IMR-90 (cell line): ENCODE measurements at regions not wholly inside any gene's neighbourhood (a gene's known extent, or its start where the extent isn't known, plus 50 kb on each side); places are given as distances from the start of the nearest gene placed in this dataset.

ENCODE experiments used
- ATAC-seq: fragments of 200-7000 bp; cut with Tn5 transposase; 2 replicates; pipeline ENCODE4 v1.9.1; 2020; ENCODE audit warnings: low read depth, mild to moderate bottlenecking, moderate library complexity
- BruUV-seq: library from RNA; stranded (reverse); fragments of 400-500 nt; replicated peaks from 2 replicates; lab custom pipeline; 2021; lab: Mats Ljungman, UMichigan
- CTCF ChIA-PET: fragments of 300-600 bp; formaldehyde crosslinking; extraction: SDS; loops from one replicate; lab custom pipeline; 2021; ENCODE audit warnings: antibody characterized with exemption; lab: Yijun Ruan, JAX
- POLR2A ChIA-PET: fragments of 300-600 bp; sonication (Branson Sonifier 250); formaldehyde crosslinking; loops from one replicate; lab custom pipeline; 2022; ENCODE audit warnings: antibody characterized with exemption; ENCODE audit not compliant: unreplicated experiment; lab: Charles Lee
- DNase-seq: peaks from one replicate; pipeline ENCODE4 v3.0.0; 2013
- H2AFZ ChIP-seq: replicated peaks from 2 replicates; pipeline ENCODE3; 2013; ENCODE audit warnings: low read length, mild to moderate bottlenecking; ENCODE audit not compliant: poor library complexity
- H2AK5ac ChIP-seq: 2 replicates; pipeline ENCODE4 v1.6.1; 2013; ENCODE audit warnings: low read depth, low read length, inconsistent platforms
- H2AK9ac ChIP-seq: replicated peaks from 2 replicates; pipeline ENCODE3; 2013; ENCODE audit warnings: mild to moderate bottlenecking, low read depth, low read length, moderate library complexity; ENCODE audit not compliant: poor library complexity
- H2BK120ac ChIP-seq: 2 replicates; pipeline ENCODE4 v1.6.1; 2013; ENCODE audit warnings: low read depth, low read length, inconsistent platforms
- H2BK15ac ChIP-seq: 3 replicates; pipeline ENCODE4 v1.6.1; 2013; ENCODE audit warnings: low read depth, low read length, inconsistent platforms
- H2BK20ac ChIP-seq: 2 replicates; pipeline ENCODE4 v1.6.1; 2013; ENCODE audit warnings: low read depth, mild to moderate bottlenecking, inconsistent platforms, low read length, moderate library complexity
- H2BK5ac ChIP-seq: 2 replicates; pipeline ENCODE4 v1.6.1; 2013; ENCODE audit warnings: mild to moderate bottlenecking, low read depth, low read length, inconsistent platforms; ENCODE audit not compliant: poor library complexity, severe bottlenecking
- H3K14ac ChIP-seq: replicated peaks from 2 replicates; pipeline ENCODE4 v1.6.1; 2013; ENCODE audit warnings: low read depth, low read length, inconsistent platforms
- H3K18ac ChIP-seq: 2 replicates; pipeline ENCODE4 v1.6.1; 2013; ENCODE audit warnings: low read depth, low read length, control low read depth
- H3K23ac ChIP-seq: 2 replicates; pipeline ENCODE4 v1.6.1; 2013; ENCODE audit warnings: low read depth, low read length, inconsistent platforms
- H3K27ac ChIP-seq: 2 replicates; pipeline ENCODE4 v1.5.1; 2013; ENCODE audit warnings: mild to moderate bottlenecking, control low read depth, low read length; ENCODE audit not compliant: insufficient read depth
- H3K27me3 ChIP-seq: 2 replicates; pipeline ENCODE4 v1.6.1; 2013; ENCODE audit warnings: low read length; ENCODE audit not compliant: control insufficient read depth, insufficient read depth
- H3K36me3 ChIP-seq: 2 replicates; pipeline ENCODE4 v1.6.1; 2013; ENCODE audit warnings: low read length, mixed read lengths; ENCODE audit not compliant: control insufficient read depth, insufficient read depth
- H3K4ac ChIP-seq: 2 replicates; pipeline ENCODE4 v1.6.1; 2013; ENCODE audit warnings: low read depth, low read length, inconsistent platforms
- H3K4me1 ChIP-seq: 2 replicates; pipeline ENCODE4 v1.6.1; 2013; ENCODE audit warnings: low read length, mixed read lengths; ENCODE audit not compliant: control insufficient read depth, insufficient read depth
- H3K4me2 ChIP-seq: 2 replicates; pipeline ENCODE4 v1.6.1; 2013; ENCODE audit warnings: low read depth, mild to moderate bottlenecking, control low read depth, low read length, moderate library complexity
- H3K4me3 ChIP-seq: 2 replicates; pipeline ENCODE4 v1.5.1; 2013; ENCODE audit warnings: low read depth, mild to moderate bottlenecking, control low read depth, low read length, moderate library complexity; ENCODE audit not compliant: insufficient read depth
- H3K56ac ChIP-seq: 2 replicates; pipeline ENCODE4 v1.6.1; 2013; ENCODE audit warnings: low read length, inconsistent platforms; ENCODE audit not compliant: insufficient read depth; ENCODE audit errors: extremely low read depth
- H3K79me1 ChIP-seq, 2 experiments: 2 replicates each; pipeline ENCODE4 v1.6.1; 2013; ENCODE audit warnings: low read length in 2 of 2, inconsistent platforms in 1 of 2, low read depth in 1 of 2
- H3K9ac ChIP-seq: 2 replicates; pipeline ENCODE4 v1.6.1; 2013; ENCODE audit warnings: low read depth, low read length, control low read depth
- H3K9me1 ChIP-seq: 2 replicates; pipeline ENCODE4 v1.6.1; 2013; ENCODE audit warnings: low read length, inconsistent platforms; ENCODE audit not compliant: insufficient read depth
- H3K9me3 ChIP-seq: 2 replicates; pipeline ENCODE4 v1.6.1; 2013; ENCODE audit warnings: low read length; ENCODE audit not compliant: control insufficient read depth, insufficient read depth
- H4K20me1 ChIP-seq: 2 replicates; pipeline ENCODE4 v1.6.1; 2013; ENCODE audit warnings: low read length, inconsistent platforms; ENCODE audit not compliant: insufficient read depth
- H4K5ac ChIP-seq: 2 replicates; pipeline ENCODE4 v1.6.1; 2013; ENCODE audit warnings: mild to moderate bottlenecking, low read depth, low read length, control low read depth
- H4K8ac ChIP-seq, 2 experiments: 2 replicates each; pipeline ENCODE4 v1.6.1; 2013; ENCODE audit warnings: low read depth in 2 of 2, low read length in 2 of 2, control low read depth in 1 of 2, inconsistent platforms in 1 of 2
- H4K91ac ChIP-seq: 2 replicates; pipeline ENCODE4 v1.6.1; 2013; ENCODE audit warnings: low read depth, low read length, inconsistent platforms; ENCODE audit not compliant: insufficient read depth
- BHLHE40 ChIP-seq: fragments of 150-350 bp; IDR thresholded peaks from 2 replicates; pipeline ENCODE4 v1.6.1; 2016; ENCODE audit warnings: mild to moderate bottlenecking, low read depth, low read length
- CEBPB ChIP-seq: IDR thresholded peaks from 2 replicates; pipeline ENCODE4 v1.6.1; 2012; ENCODE audit warnings: low read depth, low read length, improper control_type of control experiment
- ELK1 ChIP-seq: fragments of 150-350 bp; IDR thresholded peaks from 2 replicates; pipeline ENCODE4 v1.6.1; 2016; ENCODE audit warnings: low read depth, mild to moderate bottlenecking, low read length, moderate library complexity, borderline replicate concordance
- FOS ChIP-seq: fragments of 150-350 bp; IDR thresholded peaks from 2 replicates; pipeline ENCODE4 v1.6.1; 2016; ENCODE audit warnings: low read depth, low read length
- MAFK ChIP-seq: IDR thresholded peaks from 2 replicates; pipeline ENCODE4 v1.6.1; 2012; ENCODE audit warnings: low read depth, low read length, improper control_type of control experiment
- MAZ ChIP-seq: IDR thresholded peaks from 2 replicates; pipeline ENCODE4 v1.6.1; 2012; ENCODE audit warnings: low read depth, mild to moderate bottlenecking, low read length, improper control_type of control experiment, moderate library complexity, borderline replicate concordance
- NFE2L2 ChIP-seq: fragments of 150-350 bp; IDR thresholded peaks from 2 replicates; pipeline ENCODE4 v1.6.1; 2016; ENCODE audit warnings: low read depth, mild to moderate bottlenecking, low read length
- POLR2A ChIP-seq: IDR thresholded peaks from 2 replicates; pipeline ENCODE4 v1.6.1; 2012; ENCODE audit warnings: mild to moderate bottlenecking, low read depth, low read length
- RAD21 ChIP-seq: IDR thresholded peaks from 2 replicates; pipeline ENCODE4 v1.6.1; 2012; ENCODE audit warnings: low read length, improper control_type of control experiment
- SMC3 ChIP-seq: fragments of 150-350 bp; IDR thresholded peaks from 2 replicates; pipeline ENCODE4 v1.6.1; 2016; ENCODE audit warnings: low read depth, mild to moderate bottlenecking, antibody characterized with exemption, low read length, moderate library complexity
- USF2 ChIP-seq: fragments of 150-350 bp; IDR thresholded peaks from 2 replicates; pipeline ENCODE4 v1.6.1; 2017; ENCODE audit warnings: mild to moderate bottlenecking, antibody characterized with exemption, low read length, low read depth
- WGBS, 2 experiments: methylation state at CpG; one replicate each; pipeline versions ENCODE4 v1.1.5 to v1.1.7; 2013; ENCODE audit warnings: missing lambda C conversion rate in 2 of 2; ENCODE audit not compliant: insufficient read length in 1 of 2; ENCODE audit errors: extremely low coverage in 2 of 2; 5-methylcytosine and 5-hydroxymethylcytosine counted together
- dilution Hi-C: fragments of 300-500 bp; cut with HindIII; formaldehyde crosslinking; loops from one replicate; pipeline ENCODE4 v1.14.3; 2018; ENCODE audit warnings: low sequenced_read_pairs; ENCODE audit not compliant: unreplicated experiment
- in situ Hi-C: fragments of 300-500 bp; cut with MboI; formaldehyde crosslinking; loops from 3 replicates; pipeline ENCODE4 v1.14.3; 2019; ENCODE audit warnings: low sequenced_read_pairs, inconsistent platforms, mixed read lengths
- intact Hi-C: fragments of 100-400 bp; cut with micrococcal nuclease; formaldehyde crosslinking; loops from 2 replicates; pipeline ENCODE4 v1.10.0; 2022

GRCh38 chr2:71856773-71857525 is 290.7 kb downstream of the CYP26B1 start:
- TF ChIP-seq NFE2L2, result no peak
- TF ChIP-seq POLR2A, result no peak
- no peak for TF ChIP-seq CEBPB
- TF ChIP-seq SMC3, result no peak
- no peak for TF ChIP-seq BHLHE40
- no peak for TF ChIP-seq ELK1
- TF ChIP-seq MAFK, result no peak
- no peak for TF ChIP-seq MAZ
- no peak for TF ChIP-seq RAD21
- TF ChIP-seq FOS, result no peak
- no peak for TF ChIP-seq USF2
- POLR2A ChIA-PET, result no interaction called here
- H3K4me1 ChIP-seq, result no peaks in the 10 kb centered on the region
- no peak overlapping the region for H2AFZ ChIP-seq
- H3K23ac ChIP-seq, result no peak overlapping the region
- no peak for ATAC-seq
- no peak overlapping the region for H2BK15ac ChIP-seq
- no peak overlapping the region for H3K27ac ChIP-seq
- BruUV-seq, result no TSS peak
- no peaks in the 10 kb centered on the region for H3K9me1 ChIP-seq
- no peak overlapping the region for H3K4ac ChIP-seq
- no peak overlapping the region for H3K14ac ChIP-seq
- no peak overlapping the region for H2AK9ac ChIP-seq
- in situ Hi-C loops, result no loop called here
- intact Hi-C loops, result no loop called here
- H3K56ac ChIP-seq, result no peak overlapping the region
- 94% methylated on average over 2 of the region's 10 CpGs; no CpG with 5 or more reads in 1 of the 2 experiments for WGBS, 2 experiments
- H4K8ac ChIP-seq, result no peak overlapping the region
- no peak overlapping the region for H2BK5ac ChIP-seq
- H2BK20ac ChIP-seq, result no peak overlapping the region
- H3K79me1 ChIP-seq, result no peaks in the 10 kb centered on the region
- no peak overlapping the region for H4K5ac ChIP-seq
- dilution Hi-C loops, result no loop called here
- no peak overlapping the region for H2AK5ac ChIP-seq
- no peaks in the 10 kb centered on the region for H4K20me1 ChIP-seq
- H4K91ac ChIP-seq, result no peak overlapping the region
- H3K4me3 ChIP-seq, result no peak overlapping the region
- no peak overlapping the region for H3K18ac ChIP-seq
- H3K27me3 ChIP-seq, result peaks cover 36% of the 10 kb centered on the region
- no peak for DNase-seq
- H3K9me3 ChIP-seq, result peaks cover 2% of the 10 kb centered on the region
- no peak overlapping the region for H2BK120ac ChIP-seq
- no peak overlapping the region for H3K4me2 ChIP-seq
- H3K36me3 ChIP-seq, result no peaks in the 10 kb centered on the region
- CTCF ChIA-PET, result no interaction called here
- no peak overlapping the region for H3K9ac ChIP-seq
